Tibial nerve (tissue), 4 donors: ENCODE measurements at regions not wholly inside any gene's neighbourhood (a gene's known extent, or its start where the extent isn't known, plus 50 kb on each side); places are given as distances from the start of the nearest gene placed in this dataset.

Source experiments
- DNase-seq, 2 donors: peaks; one replicate each; pipeline ENCODE4 v3.0.0-alpha.2; 2019; ENCODE audit warnings: low spot score in 2 of 2
- H3K27ac ChIP-seq, 4 donors: fragments of 200-600 bp; sonication (generic) in 3 of 4; one replicate each; pipeline ENCODE4 v1.5.1; 2017 to 2019; ENCODE audit warnings: mild to moderate bottlenecking in 1 of 4
- H3K27me3 ChIP-seq, 2 donors: fragments of 200-600 bp; sonication (generic) in 1 of 2; one replicate each; pipeline versions ENCODE4 v1.5.1 to v1.6.0; 2017 to 2019
- H3K36me3 ChIP-seq, 3 donors: fragments of 200-600 bp; sonication (generic); one replicate each; pipeline ENCODE4 v1.5.1; 2018 to 2019
- H3K4me1 ChIP-seq, 4 donors: fragments of 200-600 bp; sonication (generic) in 3 of 4; one replicate each; pipeline ENCODE4 v1.5.1; 2017 to 2019
- H3K4me3 ChIP-seq, 4 donors: fragments of 200-600 bp; sonication (generic) in 3 of 4; one replicate each; pipeline ENCODE4 v1.5.1; 2017 to 2019; ENCODE audit warnings: mild to moderate bottlenecking in 1 of 4, moderate library complexity in 1 of 4
- H3K9me3 ChIP-seq, 4 donors: fragments of 200-600 bp; sonication (generic) in 3 of 4; one replicate each; pipeline ENCODE4 v1.5.1; 2017 to 2019
- CTCF ChIP-seq, 5 experiments: fragments of 200-600 bp in 3 of 5; fragments of 450-650 bp in 2 of 5; sonication (generic) in 3 of 5; IDR thresholded peaks; one replicate each; pipeline ENCODE4 v1.5.1; 2016 to 2019; ENCODE audit warnings: antibody characterized with exemption in 5 of 5, mild to moderate bottlenecking in 3 of 5, moderate library complexity in 2 of 5
- EP300 ChIP-seq, 2 donors: sonication (generic); formaldehyde crosslinking; IDR thresholded peaks; one replicate each; pipeline ENCODE4 v1.6.1; 2017; ENCODE audit warnings: antibody characterized with exemption in 2 of 2, mild to moderate bottlenecking in 1 of 2
- POLR2A ChIP-seq, 2 donors: fragments of 450-650 bp; IDR thresholded peaks; one replicate each; pipeline ENCODE4 v1.6.1; 2017; ENCODE audit warnings: antibody characterized with exemption in 2 of 2, mild to moderate bottlenecking in 2 of 2, moderate library complexity in 2 of 2
- WGBS, 2 donors: methylation state at CpG; one replicate each; pipeline ENCODE4 v1.1.5; 2018; 5-methylcytosine and 5-hydroxymethylcytosine counted together

GRCh38 chr13:50306156-50306555, 290.9 kb downstream of the KCNRG start:
- no peak for TF ChIP-seq CTCF (IDR thresholded peaks at IDR 0.05)
- no peak for TF ChIP-seq EP300 (IDR thresholded peaks at IDR 0.05)
- TF ChIP-seq POLR2A (IDR thresholded peaks at IDR 0.05): no peak
- 87 to 94% methylated on average over 4 of the region's 4 CpGs for WGBS, 2 donors
- Histone ChIP-seq H3K27ac (no peak overlapping the region), H3K36me3 (no peaks in the 10 kb centered on the region), H3K27me3 (no peaks in the 10 kb centered on the region), H3K4me3 (no peak overlapping the region), H3K4me1 (peaks cover 0 to 6% (median 2%) of the 10 kb centered on the region in 4 donors), H3K9me3 (peaks cover 0 to 4% (median 0%) of the 10 kb centered on the region in 4 donors)
- DNase-seq: no peak

GRCh38 chr13:50309318-50309717, 294.1 kb downstream of the KCNRG start:
- no peak for DNase-seq
- Histone ChIP-seq H3K36me3 (no peaks in the 10 kb centered on the region), H3K9me3 (peaks cover 0 to 4% (median 0%) of the 10 kb centered on the region in 4 donors), H3K27ac (no peak overlapping the region), H3K4me3 (no peak overlapping the region), H3K27me3 (no peaks in the 10 kb centered on the region), H3K4me1 (peaks cover 0 to 11% (median 2%) of the 10 kb centered on the region in 4 donors)
- TF ChIP-seq POLR2A (IDR thresholded peaks at IDR 0.05) (no peak), CTCF (IDR thresholded peaks at IDR 0.05) (no peak), EP300 (IDR thresholded peaks at IDR 0.05) (no peak)
- WGBS, 2 donors: 44 to 63% methylated on average over 2 of the region's 2 CpGs

- peaks cover 0 to 3% (median 0%) of the 10 kb centered on the region in 4 donors for H3K9me3 ChIP-seq
- no peak overlapping the region for H3K4me3 ChIP-seq
- no peak for DNase-seq
- no peak overlapping the region for H3K27ac ChIP-seq
- no peaks in the 10 kb centered on the region for H3K27me3 ChIP-seq
- TF ChIP-seq EP300 (IDR thresholded peaks at IDR 0.05): no peak
- TF ChIP-seq POLR2A (IDR thresholded peaks at IDR 0.05): no peak
- no peaks in the 10 kb centered on the region for H3K36me3 ChIP-seq
- 68 to 69% methylated on average over 7 of the region's 7 CpGs for WGBS, 2 donors
- peaks cover 0 to 11% (median 2%) of the 10 kb centered on the region in 4 donors for H3K4me1 ChIP-seq
Observed at GRCh38 chr13:50309882-50310594, 294.8 kb downstream of the KCNRG start.

GRCh38 chr13:50310734-50311133, 295.5 kb downstream of the KCNRG start:
- Histone ChIP-seq H3K27me3 (no peaks in the 10 kb centered on the region), H3K36me3 (no peaks in the 10 kb centered on the region), H3K27ac (no peak overlapping the region), H3K4me3 (no peak overlapping the region), H3K4me1 (peaks cover 0 to 11% (median 2%) of the 10 kb centered on the region in 4 donors), H3K9me3 (no peaks in the 10 kb centered on the region)
- WGBS, 2 donors: 91% methylated on average over 6 of the region's 6 CpGs
- no peak for DNase-seq
- TF ChIP-seq POLR2A (IDR thresholded peaks at IDR 0.05) (no peak), CTCF (IDR thresholded peaks at IDR 0.05) (no peak), EP300 (IDR thresholded peaks at IDR 0.05) (no peak)

- DNase-seq: no peak
- Histone ChIP-seq H3K27me3 (no peaks in the 10 kb centered on the region), H3K36me3 (no peaks in the 10 kb centered on the region), H3K4me3 (no peak overlapping the region), H3K4me1 (no peaks in the 10 kb centered on the region), H3K27ac (no peak overlapping the region), H3K9me3 (no peaks in the 10 kb centered on the region)
- WGBS, 2 donors: 97 to 98% methylated on average over 4 of the region's 4 CpGs
- no peak for TF ChIP-seq EP300 (IDR thresholded peaks at IDR 0.05)
- no peak for TF ChIP-seq POLR2A (IDR thresholded peaks at IDR 0.05)
- no peak for TF ChIP-seq CTCF (IDR thresholded peaks at IDR 0.05)
Observed at GRCh38 chr13:50318887-50319286, 303.6 kb downstream of the KCNRG start.
